Stomach (tissue), 8 donors: ENCODE measurements at regions not wholly inside any gene's neighbourhood (a gene's known extent, or its start where the extent isn't known, plus 50 kb on each side); places are given as distances from the start of the nearest gene placed in this dataset.

Experiments
- DNase-seq, 2 donors: peaks; one replicate each; pipeline versions ENCODE4 v3.0.0 to v3.0.0-alpha.2; 2013 to 2019
- H3K27ac ChIP-seq, 5 donors: fragments of 200-600 bp in 4 of 5; sonication (generic) in 4 of 5; one replicate each; pipeline ENCODE4 v1.5.1; 2013 to 2019; ENCODE audit warnings: mild to moderate bottlenecking in 1 of 5, moderate library complexity in 1 of 5
- H3K27me3 ChIP-seq, 3 donors: fragments of 200-600 bp; sonication (generic); one replicate each; pipeline ENCODE4 v1.5.1; 2017 to 2019; ENCODE audit warnings: mixed run types in 1 of 3
- H3K36me3 ChIP-seq, 4 donors: fragments of 200-600 bp; sonication (generic); 1 replicate in 3 of 4; 2 replicates in 1 of 4; pipeline ENCODE4 v1.5.1; 2016 to 2019
- H3K4me1 ChIP-seq, 4 donors: fragments of 200-600 bp; sonication (generic); one replicate each; pipeline ENCODE4 v1.5.1; 2016 to 2019
- H3K4me3 ChIP-seq, 4 donors: fragments of 200-600 bp; sonication (generic) in 3 of 4; one replicate each; pipeline ENCODE4 v1.5.1; 2016 to 2019; ENCODE audit warnings: mild to moderate bottlenecking in 1 of 4
- H3K9me3 ChIP-seq, 4 donors: fragments of 200-600 bp; sonication (generic); one replicate each; pipeline ENCODE4 v1.5.1; 2016 to 2019
- CTCF ChIP-seq, 7 experiments: fragments of 450-650 bp in 4 of 7; fragments of 200-600 bp in 3 of 7; sonication (generic) in 3 of 7; IDR thresholded peaks; one replicate each; pipeline ENCODE4 v1.5.1; 2016 to 2019; ENCODE audit warnings: antibody characterized with exemption in 7 of 7, control low read depth in 2 of 7, mild to moderate bottlenecking in 1 of 7
- EP300 ChIP-seq: sonication (generic); formaldehyde crosslinking; IDR thresholded peaks from one replicate; pipeline ENCODE4 v1.6.1; 2017; ENCODE audit warnings: antibody characterized with exemption
- POLR2A ChIP-seq, 4 donors: fragments of 450-650 bp; IDR thresholded peaks; one replicate each; pipeline ENCODE4 v1.6.1; 2016; ENCODE audit warnings: antibody characterized with exemption in 4 of 4, control low read depth in 2 of 4, mild to moderate bottlenecking in 1 of 4, moderate library complexity in 1 of 4
- POLR2AphosphoS5 ChIP-seq, 3 donors: sonication (generic); formaldehyde crosslinking; IDR thresholded peaks; one replicate each; pipeline ENCODE4 v1.6.1; 2016; ENCODE audit warnings: antibody characterized with exemption in 3 of 3
- WGBS, 5 donors: extraction: QIAGEN DNeasy Blood & Tissue Kit in 3 of 5; methylation state at CpG; one replicate each; pipeline versions ENCODE4 v1.1.5 to v1.1.7; 2013 to 2018; 5-methylcytosine and 5-hydroxymethylcytosine counted together
- intact Hi-C: fragments of 100-400 bp; cut with DNase I; formaldehyde crosslinking; loops from one replicate; pipeline ENCODE4 v1.15.1; 2023; ENCODE audit warnings: low total_unique reads
- donor health status: healthy with polysubstance abuse.
- donor health status: Bipolar disorder and iron deficiency.
- donor health status: healthy.

GRCh38 chr12:115767916-115768315, 509.6 kb downstream of the MED13L start:
- H3K36me3 ChIP-seq, result no peaks in the 10 kb centered on the region
- no peaks in the 10 kb centered on the region for H3K4me1 ChIP-seq
- H3K27me3 ChIP-seq, result peaks cover 0 to 13% (median 0%) of the 10 kb centered on the region in 3 donors
- DNase-seq, result no peak
- no peak overlapping the region for H3K27ac ChIP-seq
- H3K9me3 ChIP-seq, result no peaks in the 10 kb centered on the region
- no peak for TF ChIP-seq EP300
- TF ChIP-seq POLR2AphosphoS5 (IDR thresholded peaks at IDR 0.05), result no peak
- no peak for TF ChIP-seq POLR2A (IDR thresholded peaks at IDR 0.05)
- no peak for TF ChIP-seq CTCF (IDR thresholded peaks at IDR 0.05)
- H3K4me3 ChIP-seq, result no peak overlapping the region
- intact Hi-C loops, result no loop called here
- 50 to 80% (median 75%) methylated on average over 5 of the region's 5 CpGs for WGBS, 5 donors

- no peaks in the 10 kb centered on the region for H3K36me3 ChIP-seq
- H3K27me3 ChIP-seq, result peaks cover 0 to 19% (median 0%) of the 10 kb centered on the region in 3 donors
- no peaks in the 10 kb centered on the region for H3K9me3 ChIP-seq
- no peak for DNase-seq
- no peak overlapping the region for H3K27ac ChIP-seq
- WGBS, 5 donors, result 12 to 28% (median 25%) methylated on average over 3 of the region's 3 CpGs
- intact Hi-C loops, result no loop called here
- no peak for TF ChIP-seq CTCF (IDR thresholded peaks at IDR 0.05)
- H3K4me3 ChIP-seq, result no peak overlapping the region
- H3K4me1 ChIP-seq, result no peaks in the 10 kb centered on the region
Measured at GRCh38 chr12:115763982-115764621, 513.4 kb downstream of the MED13L start.

- 56 to 67% (median 63%) methylated on average over 5 of the region's 5 CpGs for WGBS, 5 donors
- H3K36me3 ChIP-seq, result no peaks in the 10 kb centered on the region
- no peak overlapping the region for H3K4me3 ChIP-seq
- peak in 1 of 2 donors; percentile 40 for DNase-seq
- no peaks in the 10 kb centered on the region for H3K9me3 ChIP-seq
- no peak overlapping the region for H3K27ac ChIP-seq
- TF ChIP-seq EP300, result no peak
- TF ChIP-seq CTCF (IDR thresholded peaks at IDR 0.05), result no peak
- no peak for TF ChIP-seq POLR2A (IDR thresholded peaks at IDR 0.05)
- no peak for TF ChIP-seq POLR2AphosphoS5 (IDR thresholded peaks at IDR 0.05)
- H3K27me3 ChIP-seq, result peaks cover 0 to 26% (median 0%) of the 10 kb centered on the region in 3 donors
- intact Hi-C loops, result no loop called here
- H3K4me1 ChIP-seq, result no peaks in the 10 kb centered on the region
Measured at GRCh38 chr12:115763376-115763775, 514.1 kb downstream of the MED13L start.

- WGBS, 5 donors, result 66 to 80% (median 70%) methylated on average over 3 of the region's 3 CpGs
- Histone ChIP-seq H3K4me1 (no peaks in the 10 kb centered on the region), H3K4me3 (no peak overlapping the region), H3K36me3 (no peaks in the 10 kb centered on the region), H3K27ac (no peak overlapping the region), H3K27me3 (peaks cover 0 to 27% (median 0%) of the 10 kb centered on the region in 3 donors), H3K9me3 (no peaks in the 10 kb centered on the region)
- TF ChIP-seq POLR2AphosphoS5 (IDR thresholded peaks at IDR 0.05), result no peak
- TF ChIP-seq EP300, result no peak
- no peak for TF ChIP-seq CTCF (IDR thresholded peaks at IDR 0.05)
- TF ChIP-seq POLR2A (IDR thresholded peaks at IDR 0.05), result no peak
- intact Hi-C loops, result no loop called here
- DNase-seq, result no peak
Measured at GRCh38 chr12:115762936-115763335, 514.6 kb downstream of the MED13L start.
